ENCODE measurements at regions not wholly inside any gene's neighbourhood (a gene's known extent, or its start where the extent isn't known, plus 50 kb on each side); places are given as distances from the start of the nearest gene placed in this dataset.

GRCh38 chr6:74334722-74335121, 638.7 kb downstream of the CD109 start:
- TF ChIP-seq CTCF (IDR thresholded peaks at IDR 0.05; ENCODE audit: control insufficient read depth, extremely low read depth, insufficient read depth): no peak
- DNase-seq (ENCODE audit: low read depth): no peak
- H3K4me3 ChIP-seq (ENCODE audit: low read depth, low read length): no peak overlapping the region

DNA sequence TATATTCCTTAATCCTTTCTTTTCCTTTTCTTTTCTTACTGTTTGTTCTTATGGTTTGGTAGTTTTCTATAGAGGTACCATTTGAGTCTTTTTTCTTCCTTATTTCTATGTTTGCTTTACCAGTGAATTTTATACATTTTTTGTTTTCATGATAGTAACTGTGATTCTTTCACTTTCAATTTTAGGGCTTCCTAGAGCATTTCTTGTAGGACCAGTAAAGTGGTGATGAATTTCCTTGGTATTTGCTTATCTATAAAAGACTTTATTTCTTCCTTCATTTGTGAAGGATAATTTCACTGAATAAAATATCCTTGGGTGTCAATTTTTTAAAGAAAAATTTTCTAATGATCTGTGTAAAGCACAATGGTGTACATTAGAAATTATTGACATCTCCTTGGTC, 637.4 kb downstream of the CD109 start:
- no peak overlapping the region for H3K4me3 ChIP-seq (ENCODE audit: low read depth, low read length)
- DNase-seq (ENCODE audit: low read depth): no peak
- no peak for TF ChIP-seq CTCF (IDR thresholded peaks at IDR 0.05; ENCODE audit: control insufficient read depth, extremely low read depth, insufficient read depth)

DNA sequence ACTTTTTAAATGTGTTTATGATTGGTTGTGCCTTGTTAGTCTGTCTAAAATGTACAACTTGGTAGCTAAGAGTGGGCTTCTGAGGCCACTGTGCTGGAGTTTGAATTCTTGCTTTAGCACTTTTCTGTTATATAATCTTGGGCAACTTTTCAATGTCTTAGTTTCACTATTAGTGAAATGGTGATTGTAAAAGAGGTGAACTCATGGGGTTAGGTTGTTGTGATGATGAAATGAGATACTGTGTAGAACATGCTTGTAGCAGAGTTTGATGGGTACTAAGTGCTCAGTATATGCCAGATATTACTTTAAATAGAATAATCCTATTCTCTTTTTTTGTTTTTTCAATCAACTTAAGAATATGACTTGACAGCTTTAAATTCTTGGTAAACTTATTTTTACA, 624.7 kb downstream of the CD109 start:
- no peak for TF ChIP-seq CTCF (IDR thresholded peaks at IDR 0.05; ENCODE audit: control insufficient read depth, extremely low read depth, insufficient read depth)
- DNase-seq (ENCODE audit: low read depth): no peak
- H3K4me3 ChIP-seq (ENCODE audit: low read depth, low read length): no peak overlapping the region

- TF ChIP-seq CTCF (IDR thresholded peaks at IDR 0.05; ENCODE audit: control insufficient read depth, extremely low read depth, insufficient read depth): no peak
- no peak overlapping the region for H3K4me3 ChIP-seq (ENCODE audit: low read depth, low read length)
- no peak for DNase-seq (ENCODE audit: low read depth)
Observed at GRCh38 chr6:74320074-74320473, 624.1 kb downstream of the CD109 start.

GRCh38 chr6:74319292-74319691, 623.3 kb downstream of the CD109 start:
- DNase-seq (ENCODE audit: low read depth): no peak
- TF ChIP-seq CTCF (IDR thresholded peaks at IDR 0.05; ENCODE audit: control insufficient read depth, extremely low read depth, insufficient read depth): no peak
- H3K4me3 ChIP-seq (ENCODE audit: low read depth, low read length): no peak overlapping the region

GRCh38 chr6:74318738-74319137, 622.7 kb downstream of the CD109 start:
- DNase-seq (ENCODE audit: low read depth): no peak
- no peak for TF ChIP-seq CTCF (IDR thresholded peaks at IDR 0.05; ENCODE audit: control insufficient read depth, extremely low read depth, insufficient read depth)
- H3K4me3 ChIP-seq (ENCODE audit: low read depth, low read length): no peak overlapping the region

DNA sequence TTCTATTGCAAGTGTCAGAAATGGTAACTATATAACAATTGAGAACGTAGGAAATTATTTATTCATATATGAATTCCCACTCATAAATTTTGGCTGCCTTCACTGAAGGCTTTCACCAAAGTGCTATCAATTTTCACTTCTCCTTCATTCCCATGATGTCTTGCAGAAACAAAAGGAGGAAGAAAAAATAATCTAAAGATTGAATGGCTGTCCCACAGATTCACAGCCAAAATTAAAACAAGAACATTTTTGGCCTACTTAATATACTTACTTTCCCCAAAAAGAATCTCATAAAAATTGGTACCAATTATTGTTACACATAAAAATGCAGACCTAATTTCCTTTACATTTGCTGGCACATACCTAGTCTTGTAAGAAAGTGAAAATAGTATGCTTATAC, 616.1 kb downstream of the CD109 start:
- TF ChIP-seq CTCF (IDR thresholded peaks at IDR 0.05; ENCODE audit: control insufficient read depth, extremely low read depth, insufficient read depth): no peak
- no peak for DNase-seq (ENCODE audit: low read depth)
- no peak overlapping the region for H3K4me3 ChIP-seq (ENCODE audit: low read depth, low read length)
